ENCODE measurements at regions not wholly inside any gene's neighbourhood (a gene's known extent, or its start where the extent isn't known, plus 50 kb on each side); places are given as distances from the start of the nearest gene placed in this dataset.
"Not testable (repeated sequence)": the region's sequence is repeated elsewhere in the genome, so short reads cannot be mapped to it uniquely, and the experiment has no call there.

GRCh38 chr22:21150863-21151262 lies 105.1 kb downstream of the LRRC74B start:
- DNase-seq; H3K27ac Mint-ChIP-seq; H3K4me1 Mint-ChIP-seq; H3K4me3 Mint-ChIP-seq; H3K9me3 Mint-ChIP-seq; H3K36me3 Mint-ChIP-seq (ENCODE audit: low read depth); H3K27me3 Mint-ChIP-seq (ENCODE audit: low read depth, poor library complexity): not testable (repeated sequence)

DNA sequence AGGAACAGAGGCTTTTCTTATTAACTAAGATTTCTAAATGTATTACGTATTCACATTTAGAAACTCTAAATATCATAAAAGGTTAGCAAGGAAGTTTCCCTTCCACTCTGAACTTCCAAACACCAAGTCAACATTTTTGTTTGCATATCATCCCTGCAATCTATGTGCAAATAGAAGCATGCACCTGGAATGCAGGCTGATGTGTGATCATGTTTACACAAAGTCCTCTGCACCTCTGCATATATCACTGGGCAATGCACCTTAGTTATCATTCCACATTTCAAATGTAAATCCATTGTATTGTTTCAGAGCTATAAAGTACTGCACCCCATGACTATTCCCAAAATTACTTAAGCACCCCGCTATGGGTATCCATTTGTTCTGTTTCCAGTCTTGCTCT lies 142.1 kb downstream of the LRRC74B start:
- H3K9me3 Mint-ChIP-seq; H3K36me3 Mint-ChIP-seq (ENCODE audit: low read depth); DNase-seq; H3K27me3 Mint-ChIP-seq (ENCODE audit: low read depth, poor library complexity); H3K4me3 Mint-ChIP-seq; H3K27ac Mint-ChIP-seq; H3K4me1 Mint-ChIP-seq: not testable (repeated sequence)

DNA sequence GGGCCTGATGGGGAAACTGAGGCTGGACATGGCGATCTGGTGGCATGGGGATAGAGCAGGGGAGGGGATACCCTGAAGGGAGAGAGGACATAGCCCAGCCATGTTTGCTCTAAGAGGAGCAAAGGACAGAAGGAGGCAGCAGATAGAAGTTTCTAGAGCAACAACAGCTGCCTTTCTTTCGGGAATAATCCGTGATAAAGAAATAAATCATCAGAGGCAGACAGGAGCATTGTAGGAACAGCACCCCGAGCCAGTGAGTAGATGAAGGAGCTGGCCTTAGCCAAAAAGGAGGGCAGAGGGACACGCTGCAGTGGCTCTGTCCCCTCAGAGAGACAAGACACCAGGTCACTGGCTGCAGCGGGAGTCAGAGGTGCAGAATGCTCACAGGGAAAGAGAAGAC lies 166.3 kb downstream of the LRRC74B start:
- not testable (repeated sequence) for H3K4me1 Mint-ChIP-seq; H3K4me3 Mint-ChIP-seq; H3K36me3 Mint-ChIP-seq (ENCODE audit: low read depth); H3K9me3 Mint-ChIP-seq; H3K27me3 Mint-ChIP-seq (ENCODE audit: low read depth, poor library complexity); H3K27ac Mint-ChIP-seq; DNase-seq

DNA sequence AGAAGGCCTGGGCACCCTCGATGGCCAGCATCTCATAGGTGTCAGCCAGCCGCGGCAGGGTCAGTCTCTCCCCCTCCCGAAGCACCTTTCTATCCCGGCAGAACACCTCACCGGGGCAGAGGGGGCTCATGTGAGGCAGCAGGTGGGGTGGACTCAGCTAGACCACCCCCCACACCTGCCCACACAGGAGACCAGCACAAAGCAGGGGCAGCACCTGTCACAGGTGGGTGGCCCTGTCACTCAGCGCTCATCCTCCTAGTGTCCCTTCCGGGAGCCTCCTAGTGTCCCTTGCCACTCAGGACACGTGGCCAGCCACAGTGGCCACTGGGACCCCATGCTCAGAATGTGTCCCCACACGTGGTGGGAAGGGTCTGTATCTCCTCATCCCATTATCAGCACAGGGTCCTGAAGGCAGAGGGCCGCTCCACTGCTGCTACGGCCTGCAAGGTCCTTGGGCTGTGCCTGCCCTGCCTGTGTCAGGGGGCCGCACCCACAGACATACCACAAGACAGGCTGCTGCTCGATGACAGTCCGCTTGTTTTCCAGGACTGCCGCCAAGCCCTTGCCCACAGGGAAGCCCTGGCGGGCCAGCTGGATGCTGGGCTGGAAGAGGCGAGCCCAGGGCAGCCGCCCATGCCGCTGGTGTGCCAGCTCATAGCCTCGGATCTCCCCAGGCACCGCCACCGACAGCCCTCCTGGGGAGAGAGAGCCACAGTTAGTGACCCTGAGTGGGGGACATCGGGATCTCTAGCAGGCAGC lies 167.4 kb upstream of the RIMBP3B start:
- H3K4me3 Mint-ChIP-seq; H3K4me1 Mint-ChIP-seq; H3K27me3 Mint-ChIP-seq (ENCODE audit: low read depth, poor library complexity); H3K9me3 Mint-ChIP-seq; H3K36me3 Mint-ChIP-seq (ENCODE audit: low read depth); H3K27ac Mint-ChIP-seq; DNase-seq: not testable (repeated sequence)

DNA sequence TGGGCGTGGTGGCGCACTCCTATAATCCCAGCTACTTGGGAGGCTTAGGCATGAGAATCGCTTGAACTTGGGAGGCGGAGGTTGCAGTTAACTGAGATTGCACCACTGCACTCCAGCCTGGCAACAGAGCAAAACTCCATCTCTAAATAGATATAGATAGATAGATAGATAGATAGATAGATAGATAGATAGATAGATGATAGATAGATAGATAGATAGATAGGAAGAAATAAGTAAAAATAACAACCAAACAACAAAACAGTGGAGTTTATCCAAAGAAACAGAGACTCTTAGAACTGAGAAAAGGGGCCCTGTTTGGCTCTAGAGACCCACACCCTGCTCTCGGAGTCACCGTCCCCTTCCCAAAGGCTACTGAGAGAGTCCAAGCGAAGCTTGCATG lies 158.7 kb upstream of the RIMBP3B start:
- H3K4me1 Mint-ChIP-seq; H3K9me3 Mint-ChIP-seq; DNase-seq; H3K27ac Mint-ChIP-seq; H3K27me3 Mint-ChIP-seq (ENCODE audit: low read depth, poor library complexity); H3K4me3 Mint-ChIP-seq; H3K36me3 Mint-ChIP-seq (ENCODE audit: low read depth): not testable (repeated sequence)

DNA sequence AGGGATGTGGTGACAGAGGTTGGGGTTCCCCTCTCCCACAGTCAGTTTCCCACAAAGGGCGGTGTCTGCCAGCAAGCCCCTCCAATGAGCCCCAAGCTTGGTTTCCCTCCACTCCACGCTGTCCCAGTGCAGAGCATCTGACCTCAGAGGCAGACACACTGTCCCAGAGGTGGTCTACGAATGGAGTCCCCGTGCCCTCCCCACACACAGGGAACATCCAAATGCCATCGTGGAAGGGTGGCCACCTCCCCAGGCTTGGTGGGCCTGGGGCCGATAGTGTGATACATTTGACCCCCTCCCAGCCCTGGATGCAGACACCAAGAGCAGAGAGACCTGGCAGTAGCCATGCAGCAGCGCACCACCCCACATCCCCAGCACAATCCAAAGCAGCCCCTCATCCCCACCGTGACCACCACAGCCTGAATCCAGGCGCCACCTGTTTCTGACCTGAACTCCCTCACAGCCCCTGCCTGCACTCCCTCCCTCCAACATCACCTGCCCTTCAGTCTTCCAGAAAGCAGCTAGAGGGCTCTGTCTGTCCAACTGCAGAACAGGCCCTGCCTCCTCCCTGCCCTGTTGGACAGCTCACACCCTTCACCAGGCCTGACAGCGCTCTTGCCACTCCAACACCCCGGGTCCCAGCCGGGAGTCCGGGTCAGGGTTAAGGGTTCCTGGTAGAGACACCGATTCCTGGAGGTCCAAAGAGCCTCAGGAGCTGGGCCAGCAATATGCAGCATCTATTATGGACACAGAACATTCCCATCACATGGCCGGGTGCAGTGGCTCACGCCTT lies 156.5 kb upstream of the RIMBP3B start:
- not testable (repeated sequence) for H3K36me3 Mint-ChIP-seq (ENCODE audit: low read depth); H3K4me3 Mint-ChIP-seq; H3K4me1 Mint-ChIP-seq; H3K27ac Mint-ChIP-seq; H3K27me3 Mint-ChIP-seq (ENCODE audit: low read depth, poor library complexity); H3K9me3 Mint-ChIP-seq
- peak; percentile 3 for DNase-seq

GRCh38 chr22:21251435-21251834 lies 132.1 kb upstream of the RIMBP3B start:
- not testable (repeated sequence) for H3K27ac Mint-ChIP-seq; H3K4me1 Mint-ChIP-seq; H3K9me3 Mint-ChIP-seq; DNase-seq; H3K4me3 Mint-ChIP-seq; H3K36me3 Mint-ChIP-seq (ENCODE audit: low read depth); H3K27me3 Mint-ChIP-seq (ENCODE audit: low read depth, poor library complexity)

DNA sequence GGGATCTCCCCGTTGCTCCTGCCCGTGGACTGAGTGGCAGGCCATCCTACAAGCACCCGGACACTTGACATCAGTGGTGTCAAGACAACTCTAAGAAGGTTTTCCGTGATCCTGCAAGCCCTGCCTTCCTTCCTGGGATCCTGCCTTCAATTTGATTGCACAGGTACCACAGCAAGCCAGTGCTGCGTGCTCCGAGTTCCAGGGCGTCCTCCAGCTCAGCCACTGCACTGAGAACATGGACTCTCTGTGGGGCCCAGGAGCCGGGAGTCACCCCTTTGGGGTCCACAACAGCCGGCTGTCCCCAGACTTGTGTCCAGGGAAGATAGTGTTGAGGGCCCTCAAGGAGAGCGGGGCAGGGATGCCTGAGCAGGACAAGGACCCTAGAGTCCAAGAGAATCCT lies 100.9 kb upstream of the RIMBP3B start:
- H3K27ac Mint-ChIP-seq; H3K9me3 Mint-ChIP-seq; H3K4me1 Mint-ChIP-seq; H3K4me3 Mint-ChIP-seq; DNase-seq; H3K36me3 Mint-ChIP-seq (ENCODE audit: low read depth); H3K27me3 Mint-ChIP-seq (ENCODE audit: low read depth, poor library complexity): not testable (repeated sequence)

- not testable (repeated sequence) for H3K9me3 Mint-ChIP-seq; H3K27ac Mint-ChIP-seq; H3K27me3 Mint-ChIP-seq (ENCODE audit: low read depth, poor library complexity); DNase-seq; H3K36me3 Mint-ChIP-seq (ENCODE audit: low read depth); H3K4me1 Mint-ChIP-seq; H3K4me3 Mint-ChIP-seq
Measured at GRCh38 chr22:21293702-21294101, 89.8 kb upstream of the RIMBP3B start.

DNA sequence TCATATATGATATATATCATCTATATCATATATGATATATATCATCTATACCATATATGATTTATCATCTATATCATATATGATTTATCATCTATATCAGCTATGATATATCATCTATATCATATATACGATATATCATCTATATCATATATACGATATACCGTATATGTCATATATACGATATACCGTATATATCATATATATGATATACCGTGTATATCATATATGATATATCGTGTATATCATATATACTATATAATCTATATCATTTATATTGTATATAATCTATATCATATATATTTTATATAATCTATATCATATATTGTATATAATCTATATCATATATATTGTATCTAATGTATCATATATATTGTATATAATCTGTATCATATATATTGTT lies 55.9 kb upstream of the RIMBP3B start:
- H3K27me3 Mint-ChIP-seq (ENCODE audit: low read depth, poor library complexity); H3K36me3 Mint-ChIP-seq (ENCODE audit: low read depth); H3K4me1 Mint-ChIP-seq; H3K27ac Mint-ChIP-seq; DNase-seq; H3K9me3 Mint-ChIP-seq; H3K4me3 Mint-ChIP-seq: not testable (repeated sequence)

Data from nephron progenitor cell (in vitro differentiated cells).